Stomach (tissue), 4 donors: ENCODE measurements at regions not wholly inside any gene's neighbourhood (a gene's known extent, or its start where the extent isn't known, plus 50 kb on each side); places are given as distances from the start of the nearest gene placed in this dataset.

ENCODE experiments used
- EP300 ChIP-seq: sonication (generic); formaldehyde crosslinking; IDR thresholded peaks from one replicate; pipeline ENCODE4 v1.6.1; 2017; ENCODE audit warnings: antibody characterized with exemption
- POLR2A ChIP-seq, 4 donors: fragments of 450-650 bp; IDR thresholded peaks; one replicate each; pipeline ENCODE4 v1.6.1; 2016; ENCODE audit warnings: antibody characterized with exemption in 4 of 4, control low read depth in 2 of 4, mild to moderate bottlenecking in 1 of 4, moderate library complexity in 1 of 4
- TF ChIP-seq, protein P1 (sequence below), 7 experiments: fragments of 450-650 bp in 4 of 7; fragments of 200-600 bp in 3 of 7; sonication (generic) in 3 of 7; IDR thresholded peaks; one replicate each; pipeline ENCODE4 v1.5.1; 2016 to 2019; ENCODE audit warnings: antibody characterized with exemption in 7 of 7, control low read depth in 2 of 7, mild to moderate bottlenecking in 1 of 7

DNA sequence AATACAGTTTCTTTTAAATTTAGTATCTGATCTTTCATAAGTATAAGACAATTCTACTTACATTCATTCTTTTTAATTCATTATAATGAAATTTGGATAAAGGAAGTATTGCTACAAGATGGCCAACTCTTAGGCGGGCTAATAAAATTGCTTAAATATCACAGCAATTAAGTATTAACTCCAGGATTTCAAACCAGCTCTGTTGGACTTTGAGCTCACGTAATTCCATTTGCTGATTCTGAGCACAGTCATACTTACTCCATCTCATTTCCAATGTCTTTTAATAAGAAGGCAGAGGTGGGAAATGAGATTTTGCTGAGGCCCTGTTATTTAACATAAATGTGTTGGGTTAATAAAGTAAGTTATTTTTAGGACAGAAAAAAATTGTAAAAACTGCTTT lies 748.1 kb downstream of the KCNA4 start:
- TF ChIP-seq EP300 (no peak), POLR2A (IDR thresholded peaks at IDR 0.05) (no peak)
- TF ChIP-seq, protein P1, sequence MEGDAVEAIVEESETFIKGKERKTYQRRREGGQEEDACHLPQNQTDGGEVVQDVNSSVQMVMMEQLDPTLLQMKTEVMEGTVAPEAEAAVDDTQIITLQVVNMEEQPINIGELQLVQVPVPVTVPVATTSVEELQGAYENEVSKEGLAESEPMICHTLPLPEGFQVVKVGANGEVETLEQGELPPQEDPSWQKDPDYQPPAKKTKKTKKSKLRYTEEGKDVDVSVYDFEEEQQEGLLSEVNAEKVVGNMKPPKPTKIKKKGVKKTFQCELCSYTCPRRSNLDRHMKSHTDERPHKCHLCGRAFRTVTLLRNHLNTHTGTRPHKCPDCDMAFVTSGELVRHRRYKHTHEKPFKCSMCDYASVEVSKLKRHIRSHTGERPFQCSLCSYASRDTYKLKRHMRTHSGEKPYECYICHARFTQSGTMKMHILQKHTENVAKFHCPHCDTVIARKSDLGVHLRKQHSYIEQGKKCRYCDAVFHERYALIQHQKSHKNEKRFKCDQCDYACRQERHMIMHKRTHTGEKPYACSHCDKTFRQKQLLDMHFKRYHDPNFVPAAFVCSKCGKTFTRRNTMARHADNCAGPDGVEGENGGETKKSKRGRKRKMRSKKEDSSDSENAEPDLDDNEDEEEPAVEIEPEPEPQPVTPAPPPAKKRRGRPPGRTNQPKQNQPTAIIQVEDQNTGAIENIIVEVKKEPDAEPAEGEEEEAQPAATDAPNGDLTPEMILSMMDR (IDR thresholded peaks at IDR 0.05), result no peak
